Thymus (tissue), 11 donors: ENCODE measurements at regions not wholly inside any gene's neighbourhood (a gene's known extent, or its start where the extent isn't known, plus 50 kb on each side); places are given as distances from the start of the nearest gene placed in this dataset.

Experiments used
- DNase-seq, 9 donors: peaks; one replicate each; pipeline ENCODE4 v3.0.0-alpha.2; 2013; ENCODE audit warnings: low spot score in 9 of 9, low read depth in 6 of 9, missing footprints in 1 of 9
- H3K27ac ChIP-seq, 2 donors: one replicate each; pipeline ENCODE4 v1.5.1; 2013; ENCODE audit warnings: control low read depth in 1 of 2, low read depth in 1 of 2, low read length in 1 of 2, mild to moderate bottlenecking in 1 of 2, moderate library complexity in 1 of 2
- H3K27me3 ChIP-seq, 2 donors: one replicate each; pipeline ENCODE4 v1.5.1; 2013; ENCODE audit warnings: low read length in 1 of 2; ENCODE audit not compliant: control insufficient read depth in 2 of 2, insufficient read depth in 1 of 2
- H3K36me3 ChIP-seq, 2 donors: one replicate each; pipeline ENCODE4 v1.5.1; 2013; ENCODE audit warnings: low read length in 1 of 2, mild to moderate bottlenecking in 1 of 2, moderate library complexity in 1 of 2; ENCODE audit not compliant: control insufficient read depth in 2 of 2, insufficient read depth in 2 of 2
- H3K4me1 ChIP-seq, 2 donors: one replicate each; pipeline ENCODE4 v1.5.1; 2013; ENCODE audit warnings: low read length in 2 of 2; ENCODE audit not compliant: control insufficient read depth in 2 of 2, insufficient read depth in 2 of 2
- H3K4me3 ChIP-seq, 2 donors: one replicate each; pipeline ENCODE4 v1.5.1; 2013; ENCODE audit warnings: low read length in 2 of 2, control low read depth in 1 of 2, mild to moderate bottlenecking in 1 of 2
- H3K9me3 ChIP-seq, 2 donors: one replicate each; pipeline ENCODE4 v1.5.1; 2013; ENCODE audit warnings: low read length in 1 of 2, mild to moderate bottlenecking in 1 of 2; ENCODE audit not compliant: control insufficient read depth in 2 of 2, insufficient read depth in 1 of 2
- WGBS: extraction: QIAGEN DNeasy Blood & Tissue Kit; methylation state at CpG from one replicate; pipeline ENCODE4 v1.1.7; 2013; 5-methylcytosine and 5-hydroxymethylcytosine counted together
- donor health status: healthy.

DNA sequence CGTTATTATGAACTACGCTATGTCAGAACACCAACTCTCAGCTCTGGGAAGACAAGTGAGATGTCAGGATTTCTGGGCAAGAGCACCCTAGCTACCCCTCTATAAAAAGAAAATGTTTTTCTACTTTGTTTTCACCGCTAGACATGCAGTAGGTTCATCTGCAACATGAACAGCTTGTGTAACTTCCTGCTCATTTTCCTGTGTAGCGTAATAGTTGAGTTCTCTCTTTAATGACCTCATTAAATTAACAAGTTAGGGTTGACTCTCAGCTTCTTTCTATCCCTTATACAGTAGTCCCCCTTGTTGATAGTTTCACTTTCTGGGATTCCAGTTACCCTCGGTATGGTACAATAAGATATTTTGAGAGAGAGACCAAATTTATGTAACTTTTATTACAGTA, 329.4 kb upstream of the ZNF32 start:
- Histone ChIP-seq H3K36me3 (no peaks in the 10 kb centered on the region), H3K9me3 (no peaks in the 10 kb centered on the region), H3K27ac (no peak overlapping the region), H3K27me3 (no peaks in the 10 kb centered on the region), H3K4me3 (no peak overlapping the region), H3K4me1 (no peaks in the 10 kb centered on the region)
- DNase-seq: no peak
- WGBS: 58% methylated on average over 5 of the region's 5 CpGs

GRCh38 chr10:43976292-43976691, 327.6 kb upstream of the ZNF32 start:
- WGBS: 80% methylated on average over 1 of the region's 1 CpG
- no peak for DNase-seq
- Histone ChIP-seq H3K4me3 (no peak overlapping the region), H3K27me3 (no peaks in the 10 kb centered on the region), H3K27ac (no peak overlapping the region), H3K36me3 (no peaks in the 10 kb centered on the region), H3K9me3 (no peaks in the 10 kb centered on the region), H3K4me1 (no peaks in the 10 kb centered on the region)

DNA sequence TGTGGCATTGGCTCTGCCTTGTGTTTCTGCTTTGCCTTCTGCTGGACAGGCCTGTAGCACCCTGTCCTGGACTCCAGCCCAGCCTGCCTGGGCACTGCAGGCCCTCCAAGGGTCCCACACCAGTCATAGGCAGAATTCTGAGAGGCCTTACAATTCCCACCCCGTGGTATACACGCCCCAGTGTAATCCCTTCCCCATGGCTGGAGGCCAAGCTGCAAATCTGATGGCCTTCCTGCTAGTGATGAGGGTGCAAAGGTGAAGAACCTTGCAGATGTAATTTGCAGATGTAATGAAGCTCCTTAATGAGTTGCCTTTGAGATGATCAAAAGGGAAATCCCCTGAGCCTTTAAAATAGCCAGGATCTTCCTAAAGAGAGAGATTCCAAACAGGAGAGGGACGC, 325.1 kb upstream of the ZNF32 start:
- DNase-seq: no peak
- no peaks in the 10 kb centered on the region for H3K27me3 ChIP-seq
- no peaks in the 10 kb centered on the region for H3K9me3 ChIP-seq
- H3K36me3 ChIP-seq: no peaks in the 10 kb centered on the region
- no peak overlapping the region for H3K4me3 ChIP-seq
- no peak overlapping the region for H3K27ac ChIP-seq
- no peaks in the 10 kb centered on the region for H3K4me1 ChIP-seq
- WGBS: 96% methylated on average over 3 of the region's 3 CpGs

DNA sequence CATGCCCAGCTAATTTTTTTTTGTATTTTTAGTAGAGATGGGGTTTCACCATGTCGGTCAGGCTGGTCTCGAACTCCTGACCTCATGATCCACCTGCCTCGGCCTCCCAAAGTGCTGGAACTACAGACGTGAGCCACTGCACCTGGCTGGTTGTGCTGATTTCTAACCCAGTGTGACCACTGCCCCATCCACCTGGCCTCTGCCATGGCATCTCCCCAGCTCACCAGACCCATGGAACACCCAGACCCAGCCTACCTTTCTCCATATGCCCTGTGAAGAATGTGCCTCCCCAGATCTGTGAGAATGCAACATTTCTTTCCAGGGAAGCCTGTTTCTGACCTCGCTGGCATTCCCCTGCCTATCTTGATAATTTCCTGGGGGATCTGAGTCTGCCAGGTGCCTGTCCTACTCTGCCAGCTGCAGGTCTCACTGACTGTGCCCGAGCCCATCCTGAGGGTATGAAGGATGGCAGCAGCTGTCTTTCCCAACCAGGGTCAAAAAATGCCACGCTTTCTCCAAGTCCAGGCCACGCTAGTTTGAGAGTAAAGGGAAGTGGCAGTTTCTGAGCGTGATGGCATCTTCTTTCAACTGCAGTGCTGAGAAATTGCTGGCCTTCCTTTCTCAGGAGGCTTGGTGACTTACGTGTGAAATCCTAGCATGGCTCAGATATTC, 324.4 kb upstream of the ZNF32 start:
- H3K4me1 ChIP-seq: no peaks in the 10 kb centered on the region
- no peak overlapping the region for H3K27ac ChIP-seq
- no peaks in the 10 kb centered on the region for H3K9me3 ChIP-seq
- no peak for DNase-seq
- no peak overlapping the region for H3K4me3 ChIP-seq
- WGBS: 95% methylated on average over 10 of the region's 10 CpGs
- no peaks in the 10 kb centered on the region for H3K27me3 ChIP-seq
- H3K36me3 ChIP-seq: no peaks in the 10 kb centered on the region

DNA sequence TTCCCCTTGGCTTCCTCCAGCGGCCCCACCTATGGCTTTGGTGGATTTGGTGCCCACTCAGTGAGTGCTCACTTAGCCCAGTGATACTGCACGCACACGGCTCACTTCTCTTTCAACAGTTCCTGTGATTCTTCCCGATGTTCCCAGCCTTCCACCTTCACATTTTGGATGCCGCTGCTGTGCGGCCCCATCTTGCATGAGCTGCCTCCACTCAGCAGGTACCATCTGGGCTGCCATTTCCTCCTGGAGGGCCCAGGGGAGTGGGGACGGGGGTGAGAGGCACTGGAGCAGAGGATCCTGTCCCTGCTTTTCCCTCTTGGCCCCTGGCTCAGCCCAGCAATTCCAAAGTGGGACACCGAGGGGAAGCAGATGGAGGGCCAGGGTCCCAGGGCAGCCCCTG, 323.3 kb upstream of the ZNF32 start:
- Histone ChIP-seq H3K27ac (no peak overlapping the region), H3K36me3 (no peaks in the 10 kb centered on the region), H3K9me3 (no peaks in the 10 kb centered on the region), H3K4me1 (no peaks in the 10 kb centered on the region), H3K27me3 (no peaks in the 10 kb centered on the region), H3K4me3 (no peak overlapping the region)
- DNase-seq: no peak
- 91% methylated on average over 8 of the region's 8 CpGs for WGBS

- WGBS: 94% methylated on average over 5 of the region's 5 CpGs
- no peaks in the 10 kb centered on the region for H3K36me3 ChIP-seq
- no peak overlapping the region for H3K27ac ChIP-seq
- no peak for DNase-seq
- no peaks in the 10 kb centered on the region for H3K9me3 ChIP-seq
- no peak overlapping the region for H3K4me3 ChIP-seq
- H3K4me1 ChIP-seq: no peaks in the 10 kb centered on the region
- no peaks in the 10 kb centered on the region for H3K27me3 ChIP-seq
Measured at GRCh38 chr10:43971306-43971705, 322.6 kb upstream of the ZNF32 start.

GRCh38 chr10:43970717-43971116, 322.0 kb upstream of the ZNF32 start:
- Histone ChIP-seq H3K4me3 (no peak overlapping the region), H3K27me3 (peaks cover 0 to 5% of the 10 kb centered on the region in 2 donors), H3K4me1 (no peaks in the 10 kb centered on the region), H3K27ac (no peak overlapping the region), H3K36me3 (no peaks in the 10 kb centered on the region), H3K9me3 (no peaks in the 10 kb centered on the region)
- 97% methylated on average over 2 of the region's 2 CpGs for WGBS
- DNase-seq: no peak

- no peaks in the 10 kb centered on the region for H3K9me3 ChIP-seq
- H3K4me1 ChIP-seq: peaks cover 0 to 2% of the 10 kb centered on the region in 2 donors
- H3K27ac ChIP-seq: no peak overlapping the region
- no peak for DNase-seq
- no peaks in the 10 kb centered on the region for H3K36me3 ChIP-seq
- WGBS: 89% methylated on average over 6 of the region's 6 CpGs
- no peak overlapping the region for H3K4me3 ChIP-seq
- H3K27me3 ChIP-seq: peaks cover 0 to 8% of the 10 kb centered on the region in 2 donors
Measured at GRCh38 chr10:43970018-43970698, 321.5 kb upstream of the ZNF32 start.

GRCh38 chr10:43969506-43969905, 320.8 kb upstream of the ZNF32 start:
- no peak for DNase-seq
- no peak overlapping the region for H3K4me3 ChIP-seq
- peaks cover 0 to 12% of the 10 kb centered on the region in 2 donors for H3K27me3 ChIP-seq
- 93% methylated on average over 9 of the region's 9 CpGs for whole genome bisulfite sequencing
- H3K4me1 ChIP-seq: peaks cover 0 to 5% of the 10 kb centered on the region in 2 donors
- H3K36me3 ChIP-seq: no peaks in the 10 kb centered on the region
- H3K27ac ChIP-seq: no peak overlapping the region
- H3K9me3 ChIP-seq: no peaks in the 10 kb centered on the region
